K562 (cell line): ENCODE measurements at regions not wholly inside any gene's neighbourhood (a gene's known extent, or its start where the extent isn't known, plus 50 kb on each side); places are given as distances from the start of the nearest gene placed in this dataset.

Experiments
- BCLAF1 ChIP-seq, 2 experiments: fragments of 450-650 bp in 1 of 2; IDR thresholded peaks; 2 replicates each; pipeline ENCODE4 v1.6.1; 2011 to 2017; ENCODE audit warnings: low read depth in 2 of 2, antibody characterized with exemption in 1 of 2, borderline replicate concordance in 1 of 2, low read length in 1 of 2, mild to moderate bottlenecking in 1 of 2, mixed read lengths in 1 of 2; ENCODE audit not compliant: control insufficient read depth in 1 of 2
- CHD2 ChIP-seq: IDR thresholded peaks from 2 replicates; pipeline ENCODE4 v1.6.1; 2011; ENCODE audit warnings: low read depth, low read length
- CTCF ChIP-seq, 3 experiments: IDR thresholded peaks in 2 of 3; conservative IDR thresholded peaks in 1 of 3; 2 replicates each; pipeline ENCODE4 v1.5.1; 2011 to 2012; ENCODE audit warnings: low read length in 3 of 3, mild to moderate bottlenecking in 3 of 3, control low read depth in 2 of 3, improper control_type of control experiment in 1 of 3, inconsistent platforms in 1 of 3, low read depth in 1 of 3, mixed read lengths in 1 of 3, moderate library complexity in 1 of 3; ENCODE audit not compliant: insufficient read depth in 2 of 3
- NR3C1 ChIP-seq: sonication (generic); formaldehyde crosslinking; IDR thresholded peaks from 2 replicates; pipeline ENCODE4 v1.8.1; 2022; ENCODE audit warnings: missing genetic modification reagents
- POLR2A ChIP-seq: fragments of 450-650 bp; conservative IDR thresholded peaks from 2 replicates; pipeline ENCODE4 v1.6.1; 2016
- SP1 ChIP-seq: sonication (generic); formaldehyde crosslinking; IDR thresholded peaks from 2 replicates; pipeline ENCODE4 v1.8.1; 2022; ENCODE audit warnings: mild to moderate bottlenecking, missing genetic modification reagents
- ZNF316 ChIP-seq: fragments of 450-650 bp; IDR thresholded peaks from 2 replicates; pipeline ENCODE4 v1.6.1; 2016
- ZNF512 ChIP-seq: IDR thresholded peaks from 2 replicates; pipeline ENCODE4 v1.6.1; 2016; ENCODE audit warnings: missing genetic modification characterization, missing compliant biosample characterization

GRCh38 chr14:76597387-76597786 lies 163.9 kb upstream of the VASH1 start:
- TF ChIP-seq ZNF512 (tag): no peak
- TF ChIP-seq CTCF (IDR thresholded peaks at IDR 0.05 in 2 of 3, conservative IDR thresholded peaks at IDR 0.05 in 1 of 3; ENCODE audit: insufficient read depth in 2 of 3, low read depth in 1 of 3, low read length in 3 of 3): no peak
- no peak for TF ChIP-seq BCLAF1 (IDR thresholded peaks at IDR 0.05; ENCODE audit: borderline replicate concordance in 1 of 2, control insufficient read depth in 1 of 2, low read depth in 2 of 2, low read length in 1 of 2)
- TF ChIP-seq ZNF316: no peak
- TF ChIP-seq NR3C1 (CRISPR knock-in tag): no peak
- no peak for TF ChIP-seq CHD2
- no peak for TF ChIP-seq POLR2A
- no peak for TF ChIP-seq SP1 (CRISPR knock-in tag)
